Stomach (tissue), 8 donors: ENCODE measurements at regions not wholly inside any gene's neighbourhood (a gene's known extent, or its start where the extent isn't known, plus 50 kb on each side); places are given as distances from the start of the nearest gene placed in this dataset.

Experiments used
- DNase-seq, 2 donors: peaks; one replicate each; pipeline versions ENCODE4 v3.0.0 to v3.0.0-alpha.2; 2013 to 2019
- H3K27ac ChIP-seq, 5 donors: fragments of 200-600 bp in 4 of 5; sonication (generic) in 4 of 5; one replicate each; pipeline ENCODE4 v1.5.1; 2013 to 2019; ENCODE audit warnings: mild to moderate bottlenecking in 1 of 5, moderate library complexity in 1 of 5
- H3K27me3 ChIP-seq, 3 donors: fragments of 200-600 bp; sonication (generic); one replicate each; pipeline ENCODE4 v1.5.1; 2017 to 2019; ENCODE audit warnings: mixed run types in 1 of 3
- H3K36me3 ChIP-seq, 4 donors: fragments of 200-600 bp; sonication (generic); 1 replicate in 3 of 4; 2 replicates in 1 of 4; pipeline ENCODE4 v1.5.1; 2016 to 2019
- H3K4me1 ChIP-seq, 4 donors: fragments of 200-600 bp; sonication (generic); one replicate each; pipeline ENCODE4 v1.5.1; 2016 to 2019
- H3K4me3 ChIP-seq, 4 donors: fragments of 200-600 bp; sonication (generic) in 3 of 4; one replicate each; pipeline ENCODE4 v1.5.1; 2016 to 2019; ENCODE audit warnings: mild to moderate bottlenecking in 1 of 4
- H3K9me3 ChIP-seq, 4 donors: fragments of 200-600 bp; sonication (generic); one replicate each; pipeline ENCODE4 v1.5.1; 2016 to 2019
- CTCF ChIP-seq, 7 experiments: fragments of 450-650 bp in 4 of 7; fragments of 200-600 bp in 3 of 7; sonication (generic) in 3 of 7; IDR thresholded peaks; one replicate each; pipeline ENCODE4 v1.5.1; 2016 to 2019; ENCODE audit warnings: antibody characterized with exemption in 7 of 7, control low read depth in 2 of 7, mild to moderate bottlenecking in 1 of 7
- EP300 ChIP-seq: sonication (generic); formaldehyde crosslinking; IDR thresholded peaks from one replicate; pipeline ENCODE4 v1.6.1; 2017; ENCODE audit warnings: antibody characterized with exemption
- POLR2A ChIP-seq, 4 donors: fragments of 450-650 bp; IDR thresholded peaks; one replicate each; pipeline ENCODE4 v1.6.1; 2016; ENCODE audit warnings: antibody characterized with exemption in 4 of 4, control low read depth in 2 of 4, mild to moderate bottlenecking in 1 of 4, moderate library complexity in 1 of 4
- POLR2AphosphoS5 ChIP-seq, 3 donors: sonication (generic); formaldehyde crosslinking; IDR thresholded peaks; one replicate each; pipeline ENCODE4 v1.6.1; 2016; ENCODE audit warnings: antibody characterized with exemption in 3 of 3
- WGBS, 5 donors: extraction: QIAGEN DNeasy Blood & Tissue Kit in 3 of 5; methylation state at CpG; one replicate each; pipeline versions ENCODE4 v1.1.5 to v1.1.7; 2013 to 2018; 5-methylcytosine and 5-hydroxymethylcytosine counted together
- intact Hi-C: fragments of 100-400 bp; cut with DNase I; formaldehyde crosslinking; loops from one replicate; pipeline ENCODE4 v1.15.1; 2023; ENCODE audit warnings: low total_unique reads
- donor health status: healthy with polysubstance abuse.
- donor health status: Bipolar disorder and iron deficiency.
- donor health status: healthy.

- intact Hi-C loops, result no loop called here
- TF ChIP-seq POLR2A (IDR thresholded peaks at IDR 0.05) (no peak), CTCF (IDR thresholded peaks at IDR 0.05) (no peak), EP300 (no peak), POLR2AphosphoS5 (IDR thresholded peaks at IDR 0.05) (no peak)
- no peaks in the 10 kb centered on the region for H3K36me3 ChIP-seq
- H3K27me3 ChIP-seq, result no peaks in the 10 kb centered on the region
- H3K9me3 ChIP-seq, result no peaks in the 10 kb centered on the region
- 61 to 73% (median 70%) methylated on average over 3 of the region's 3 CpGs for WGBS, 5 donors
- peaks cover 0 to 25% (median 9%) of the 10 kb centered on the region in 4 donors for H3K4me1 ChIP-seq
- H3K4me3 ChIP-seq, result no peak overlapping the region
- peak in 1 of 2 donors; percentile 18 for DNase-seq
- H3K27ac ChIP-seq, result peak overlapping the region in 3 of 5 donors; percentile 27 to 59 (median 52)
These were observed 104.8 kb downstream of the RGS2 start for GRCh38 chr1:192913683-192914082.

GRCh38 chr1:192914092-192914491, 105.3 kb downstream of the RGS2 start:
- Histone ChIP-seq H3K27me3 (no peaks in the 10 kb centered on the region), H3K27ac (peak overlapping the region in 3 of 5 donors; percentile 27 to 59 (median 52)), H3K36me3 (no peaks in the 10 kb centered on the region), H3K9me3 (no peaks in the 10 kb centered on the region), H3K4me1 (peaks cover 0 to 25% (median 9%) of the 10 kb centered on the region in 4 donors), H3K4me3 (no peak overlapping the region)
- DNase-seq, result no peak
- 65 to 83% (median 71%) methylated on average over 1 of the region's 1 CpG for WGBS, 5 donors
- TF ChIP-seq CTCF (IDR thresholded peaks at IDR 0.05) (no peak), POLR2AphosphoS5 (IDR thresholded peaks at IDR 0.05) (peak in 1 of 3 donors; percentile 12)
- intact Hi-C loops, result no loop called here

GRCh38 chr1:192914696-192915095, 105.9 kb downstream of the RGS2 start:
- Histone ChIP-seq H3K9me3 (no peaks in the 10 kb centered on the region), H3K27ac (peak overlapping the region in 3 of 5 donors; percentile 27 to 59 (median 52)), H3K27me3 (no peaks in the 10 kb centered on the region), H3K4me3 (no peak overlapping the region), H3K4me1 (peaks cover 0 to 25% (median 9%) of the 10 kb centered on the region in 4 donors), H3K36me3 (no peaks in the 10 kb centered on the region)
- TF ChIP-seq EP300, result no peak
- no peak for TF ChIP-seq CTCF (IDR thresholded peaks at IDR 0.05)
- TF ChIP-seq POLR2AphosphoS5 (IDR thresholded peaks at IDR 0.05), result no peak
- TF ChIP-seq POLR2A (IDR thresholded peaks at IDR 0.05), result no peak
- DNase-seq, result no peak
- intact Hi-C loops, result no loop called here
- WGBS, 5 donors, result 67 to 91% (median 87%) methylated on average over 2 of the region's 2 CpGs

GRCh38 chr1:192916021-192916420, 107.2 kb downstream of the RGS2 start:
- 69 to 94% (median 89%) methylated on average over 1 of the region's 1 CpG for WGBS, 5 donors

More at GRCh38 chr1:192916021-192916420, 107.2 kb downstream of the RGS2 start:
- TF ChIP-seq CTCF (IDR thresholded peaks at IDR 0.05) (no peak), POLR2A (IDR thresholded peaks at IDR 0.05) (no peak)
- no peaks in the 10 kb centered on the region for H3K27me3 ChIP-seq
- no peak for DNase-seq
- intact Hi-C loops, result no loop called here
- H3K9me3 ChIP-seq, result no peaks in the 10 kb centered on the region
- no peaks in the 10 kb centered on the region for H3K36me3 ChIP-seq
- H3K4me3 ChIP-seq, result no peak overlapping the region
- H3K27ac ChIP-seq, result no peak overlapping the region
- peaks cover 0 to 25% (median 11%) of the 10 kb centered on the region in 4 donors for H3K4me1 ChIP-seq
